GM18511 (cell line): ENCODE measurements at regions not wholly inside any gene's neighbourhood (a gene's known extent, or its start where the extent isn't known, plus 50 kb on each side); places are given as distances from the start of the nearest gene placed in this dataset.
"Not testable (repeated sequence)": the region's sequence is repeated elsewhere in the genome, so short reads cannot be mapped to it uniquely, and the experiment has no call there.

Experiments
- ATAC-seq: cut with Tn5 transposase; IDR thresholded peaks from one replicate; pipeline ENCODE4 v1.9.1; 2021; ENCODE audit warnings: mild to moderate bottlenecking, moderate library complexity; ENCODE audit not compliant: unreplicated experiment

GRCh38 chr6:137933696-137934095 lies 66.6 kb downstream of the TNFAIP3 start:
- ATAC-seq = no peak

DNA sequence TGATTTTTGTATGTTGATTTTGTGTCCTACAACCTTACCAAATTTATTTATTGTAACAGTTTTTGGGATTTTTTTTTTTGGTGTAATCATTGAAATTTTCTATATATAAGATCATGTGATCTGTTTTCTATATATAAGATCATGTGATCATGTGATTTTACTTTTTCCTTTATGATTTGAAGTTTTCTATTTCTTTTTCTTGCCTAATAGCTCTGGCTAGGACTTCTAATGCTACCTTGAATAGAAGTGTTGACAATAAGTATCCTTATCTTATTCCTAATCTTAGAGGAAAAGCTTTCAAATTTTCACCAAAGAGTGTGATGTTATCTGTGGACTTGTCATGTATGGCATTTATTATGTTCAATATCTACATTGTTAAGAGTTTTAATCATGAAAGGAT lies 69.7 kb downstream of the TNFAIP3 start:
- no peak for ATAC-seq

DNA sequence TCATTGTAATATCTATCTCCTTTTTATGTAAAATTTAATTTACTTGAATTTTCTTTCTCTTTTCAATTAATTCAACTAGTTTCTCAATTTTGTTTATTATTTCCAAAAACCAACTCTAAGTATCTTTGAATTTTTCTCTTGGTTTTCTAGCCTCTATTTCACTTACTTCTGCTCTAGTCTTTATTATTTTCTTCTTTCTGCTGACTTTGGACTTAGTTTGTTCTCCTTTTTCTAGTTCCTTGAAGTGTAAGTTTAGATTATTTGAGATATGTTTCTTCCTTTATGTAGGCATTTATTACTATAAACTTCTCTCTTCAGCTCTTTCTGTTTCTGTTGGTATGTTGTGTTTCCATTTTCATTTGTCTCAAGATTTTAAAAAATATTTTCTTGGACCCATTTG lies 70.8 kb downstream of the TNFAIP3 start:
- no peak for ATAC-seq

- no peak for ATAC-seq
These were observed 71.8 kb downstream of the TNFAIP3 start for GRCh38 chr6:137938770-137939379.

- ATAC-seq = no peak
These were observed 74.9 kb downstream of the TNFAIP3 start for GRCh38 chr6:137941995-137942394.

- no peak for ATAC-seq
These were observed 75.7 kb downstream of the TNFAIP3 start for GRCh38 chr6:137942736-137943135.

GRCh38 chr6:137944381-137944780 lies 77.3 kb downstream of the TNFAIP3 start:
- not testable (repeated sequence) for ATAC-seq

- peak; percentile 55 for ATAC-seq
These were observed 77.9 kb downstream of the TNFAIP3 start for GRCh38 chr6:137944793-137945498.

- peak; percentile 55 for ATAC-seq
These were observed 82.8 kb downstream of the TNFAIP3 start for GRCh38 chr6:137949686-137950390.

- ATAC-seq = peak; percentile 65
These were observed 83.5 kb downstream of the TNFAIP3 start for GRCh38 chr6:137950581-137950980.

DNA sequence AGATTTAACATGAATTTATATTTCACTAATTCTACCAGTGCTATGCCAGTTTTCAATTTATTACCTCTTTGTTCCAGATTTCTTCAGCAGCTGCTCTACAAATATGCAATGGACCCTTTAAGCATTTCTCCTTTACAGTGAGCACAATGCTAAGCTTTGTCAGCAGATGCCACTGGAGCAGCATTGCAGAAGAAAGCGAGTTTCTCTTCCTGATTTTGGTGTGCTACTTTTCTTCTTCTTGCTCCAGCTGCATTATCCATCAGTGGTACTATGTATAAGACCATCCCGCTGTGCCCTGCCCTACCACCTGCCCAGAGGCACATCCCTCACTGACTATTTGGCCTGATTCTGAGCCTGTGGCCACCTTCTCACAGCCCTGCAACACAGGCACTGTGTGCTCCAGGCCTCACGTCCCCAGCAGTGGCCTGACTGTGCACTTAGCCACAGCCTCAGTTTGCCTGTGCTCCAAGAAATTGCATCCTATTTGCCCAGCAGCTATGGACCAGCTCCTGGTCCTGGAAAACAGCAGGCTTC lies 84.1 kb downstream of the TNFAIP3 start:
- peak; percentile 77 for ATAC-seq

- no peak for ATAC-seq
These were observed 85.2 kb downstream of the TNFAIP3 start for GRCh38 chr6:137952247-137952646.

DNA sequence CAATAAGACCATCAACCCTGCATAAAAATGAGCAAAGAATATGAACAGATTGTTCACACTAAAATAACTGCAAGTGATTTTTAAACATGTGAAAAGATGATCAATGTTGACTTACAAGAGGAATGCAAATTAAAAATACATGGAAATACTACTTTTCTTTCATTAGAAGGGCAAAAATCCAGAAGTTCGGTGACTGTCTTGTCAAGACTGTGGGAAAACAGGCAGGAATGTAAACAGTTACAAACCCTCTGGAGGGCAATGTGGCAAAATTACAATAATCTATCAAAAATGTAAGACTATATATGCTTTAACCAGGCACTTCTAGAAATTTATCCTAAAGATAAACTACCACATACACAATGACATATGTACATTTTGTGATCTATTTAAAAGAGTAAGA lies 86.7 kb downstream of the TNFAIP3 start:
- no peak for ATAC-seq

- no peak for ATAC-seq
These were observed 87.2 kb downstream of the TNFAIP3 start for GRCh38 chr6:137954253-137954652.

GRCh38 chr6:137956098-137956488 lies 89.0 kb downstream of the TNFAIP3 start:
- ATAC-seq = no peak

DNA sequence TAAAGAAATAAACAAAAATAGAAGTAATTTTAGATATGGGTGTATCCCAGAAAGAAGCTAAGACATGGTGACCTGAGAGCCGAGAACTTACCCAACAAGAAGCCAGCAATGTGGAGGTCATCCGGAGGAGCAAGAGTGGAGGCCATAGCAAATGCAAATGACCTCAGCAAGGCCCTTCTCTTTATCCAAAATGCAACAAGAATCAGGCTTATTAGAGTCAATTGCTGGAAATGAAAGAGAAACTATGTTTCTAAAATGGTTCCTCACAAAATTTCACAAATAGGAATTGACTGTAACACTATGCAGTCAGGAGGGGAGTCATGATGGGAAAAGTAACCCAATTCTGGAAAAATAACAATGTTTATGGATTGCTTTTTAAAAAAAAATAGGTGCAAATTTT lies 90.4 kb downstream of the TNFAIP3 start:
- ATAC-seq = no peak

DNA sequence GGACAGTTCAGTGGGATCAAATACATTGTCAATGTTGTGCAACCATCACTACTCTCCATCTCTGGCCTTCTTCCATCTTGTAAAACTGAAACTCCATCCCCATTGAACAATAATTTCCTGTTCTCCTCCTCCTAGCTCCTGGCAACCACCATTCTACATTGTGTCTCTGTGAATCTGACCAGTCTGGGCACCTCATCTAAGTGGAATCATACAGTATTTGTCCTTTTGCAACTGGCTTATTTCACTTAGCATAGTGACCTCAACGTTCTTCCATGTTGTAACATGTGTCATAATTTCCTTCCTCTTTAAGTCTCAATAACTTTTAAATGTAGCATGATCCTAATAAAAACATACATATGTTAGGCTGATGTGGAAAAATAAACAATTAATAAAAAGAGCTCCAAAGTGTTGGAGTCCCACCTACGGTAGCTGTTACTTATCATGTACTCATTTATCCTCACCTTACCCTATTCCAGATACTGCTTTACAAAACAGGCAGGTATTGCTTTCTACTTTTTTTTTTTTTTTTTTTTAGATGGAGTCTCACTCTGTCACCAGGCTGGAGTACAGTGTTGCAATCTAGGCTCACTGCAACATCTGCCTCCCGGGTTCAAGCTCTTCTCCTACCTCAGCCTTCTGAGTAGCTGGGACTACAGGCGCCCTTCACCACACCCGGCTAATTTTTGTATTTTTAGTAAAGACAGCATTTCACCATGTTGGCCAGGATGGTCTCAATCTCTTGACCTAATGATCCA lies 91.9 kb downstream of the TNFAIP3 start:
- no peak for ATAC-seq

- ATAC-seq = no peak
These were observed 95.7 kb downstream of the TNFAIP3 start for GRCh38 chr6:137962725-137963124.

- peak; percentile 60 for ATAC-seq
These were observed 97.8 kb downstream of the TNFAIP3 start for GRCh38 chr6:137964876-137965275.

GRCh38 chr6:137967689-137968454 lies 100.8 kb downstream of the TNFAIP3 start:
- no peak for ATAC-seq
